ENCODE measurements at regions not wholly inside any gene's neighbourhood (a gene's known extent, or its start where the extent isn't known, plus 50 kb on each side); places are given as distances from the start of the nearest gene placed in this dataset.

DNA sequence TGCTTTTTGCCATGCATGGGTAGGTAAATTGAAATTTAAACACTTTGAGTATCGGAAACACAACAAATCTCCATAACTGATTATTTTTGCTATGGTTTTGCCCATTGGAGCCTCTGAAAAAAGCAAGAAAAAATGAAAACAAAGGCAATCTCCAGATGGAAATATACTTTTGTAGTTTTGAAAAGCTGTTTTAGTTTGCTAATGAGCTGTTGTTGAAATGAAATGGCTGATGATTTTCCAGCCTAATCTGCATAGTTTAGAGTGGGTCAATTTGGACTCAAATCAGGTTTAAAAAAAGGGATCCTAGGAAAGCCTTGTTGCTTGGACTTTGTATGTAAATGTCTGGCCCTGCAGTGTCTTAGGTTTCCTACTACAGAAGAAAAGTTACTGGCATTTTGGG lies 285.8 kb downstream of the CAAP1 start:
- H4K5ac ChIP-seq (ENCODE audit: insufficient read length, low read depth, low read length): no peak overlapping the region
- CTCF ChIA-PET (ENCODE audit: partially characterized antibody): interaction anchor here (0.6 to 1.9 kb wide), 3 partner anchors 10 to 117 kb away, joined by 3 to 6 read pairs (median 5); no protein-coding TSS in a partner anchor
- H2BK15ac ChIP-seq (ENCODE audit: low read length): no peak overlapping the region
- H3K4me3 ChIP-seq (ENCODE audit: extremely low read depth in 1 of 4, insufficient read depth in 2 of 4, low read depth in 3 of 4, low read length in 4 of 4): no peak overlapping the region
- DNase-seq (ENCODE audit: low read depth in 1 of 2, low spot score in 2 of 2): no peak
- H3K27me3 ChIP-seq (replicated peaks in 1 of 4; ENCODE audit: control insufficient read depth in 3 of 4, extremely low read depth in 1 of 4, insufficient read depth in 3 of 4, low read length in 3 of 4): no peaks in the 10 kb centered on the region
- H4K20me1 ChIP-seq (replicated peaks in 1 of 2; ENCODE audit: control insufficient read depth in 1 of 2, insufficient read depth in 2 of 2, low read length in 2 of 2): no peaks in the 10 kb centered on the region
- no peak overlapping the region for H2AFZ ChIP-seq (ENCODE audit: low read length)
- H3K4me1 ChIP-seq (replicated peaks in 1 of 4; ENCODE audit: control insufficient read depth in 3 of 4, insufficient read depth in 4 of 4, low read length in 3 of 4): peaks cover 1 to 10% (median 10%) of the 10 kb centered on the region in 4 experiments; a peak in 3 of 7 replicates
- no peak overlapping the region for H3K9ac ChIP-seq (replicated peaks in 1 of 4; ENCODE audit: extremely low read depth in 1 of 4, low read depth in 3 of 4, low read length in 3 of 4)
- no peak overlapping the region for H2BK20ac ChIP-seq (ENCODE audit: low read length)
- H3K14ac ChIP-seq (ENCODE audit: insufficient read length): no peak overlapping the region
- H3K23ac ChIP-seq (ENCODE audit: insufficient read length): no peak overlapping the region
- no peak overlapping the region for H2BK5ac ChIP-seq (ENCODE audit: low read depth, low read length)
- no peaks in the 10 kb centered on the region for H3K79me2 ChIP-seq (ENCODE audit: control insufficient read depth in 1 of 2, insufficient read depth in 2 of 2, low read length in 2 of 2)
- no peaks in the 10 kb centered on the region for H3K79me1 ChIP-seq (ENCODE audit: low read depth, low read length)
- POLR2A ChIA-PET (ENCODE audit: partially characterized antibody): interaction anchor here (0.9 kb wide), 1 partner anchor 10 kb away, joined by 4 read pairs; no protein-coding TSS in a partner anchor
- 90% methylated on average over 1 of the region's 1 CpG; no CpG with 5 or more reads in 1 of the 2 experiments for WGBS, 2 experiments (ENCODE audit: extremely low coverage in 1 of 2, insufficient coverage in 1 of 2, insufficient read length in 1 of 2, insufficient replicate concordance in 2 of 2, low coverage in 1 of 2, low lambda C conversion rate in 2 of 2, missing lambda C conversion rate in 1 of 2)
- no peak for FAIRE-seq
- H2AK5ac ChIP-seq (ENCODE audit: low read depth, low read length): no peak overlapping the region
- no peak overlapping the region for H3K4me2 ChIP-seq (ENCODE audit: insufficient read depth in 1 of 2, low read depth in 2 of 2, low read length in 2 of 2)
- no peak overlapping the region for H4K8ac ChIP-seq (ENCODE audit: extremely low read depth, insufficient read depth, low read length)
- H3K36me3 ChIP-seq (ENCODE audit: control insufficient read depth in 2 of 4, insufficient read depth in 4 of 4, low read length in 3 of 4): no peaks in the 10 kb centered on the region
- H3K27ac ChIP-seq (ENCODE audit: low read depth, low read length): no peak overlapping the region
- H3K9me3 ChIP-seq (ENCODE audit: insufficient read depth in 2 of 2, low read depth in 1 of 2, low read length in 1 of 2): no peaks in the 10 kb centered on the region
- no peak overlapping the region for H2BK12ac ChIP-seq (ENCODE audit: low read depth, low read length)
- H3K23me2 ChIP-seq (ENCODE audit: low read depth, low read length): no peaks in the 10 kb centered on the region
- H3K18ac ChIP-seq (ENCODE audit: extremely low read depth, low read length): no peak overlapping the region
- no peak overlapping the region for H3K4ac ChIP-seq (replicated peaks; ENCODE audit: insufficient read length, low read depth, low read length)
- no peak overlapping the region for H4K91ac ChIP-seq (replicated peaks; ENCODE audit: insufficient read length, low read length)
- no peak overlapping the region for H2BK120ac ChIP-seq (replicated peaks; ENCODE audit: low read depth, low read length)
- no peak overlapping the region for H3K56ac ChIP-seq (replicated peaks; ENCODE audit: insufficient read length, low read depth, low read length)
- no peak for TF ChIP-seq NANOG (IDR thresholded peaks at IDR 0.05; ENCODE audit: insufficient read depth, low read depth, low read length, poor library complexity, severe bottlenecking)
- no peak for TF ChIP-seq RBBP5 (IDR thresholded peaks at IDR 0.05; ENCODE audit: borderline replicate concordance, low read depth, low read length)
- no peak for TF ChIP-seq SP1 (IDR thresholded peaks at IDR 0.05; ENCODE audit: low read depth, low read length)
- TF ChIP-seq HDAC6 (IDR thresholded peaks at IDR 0.05; ENCODE audit: low read depth, low read length): no peak
- TF ChIP-seq, protein P1, sequence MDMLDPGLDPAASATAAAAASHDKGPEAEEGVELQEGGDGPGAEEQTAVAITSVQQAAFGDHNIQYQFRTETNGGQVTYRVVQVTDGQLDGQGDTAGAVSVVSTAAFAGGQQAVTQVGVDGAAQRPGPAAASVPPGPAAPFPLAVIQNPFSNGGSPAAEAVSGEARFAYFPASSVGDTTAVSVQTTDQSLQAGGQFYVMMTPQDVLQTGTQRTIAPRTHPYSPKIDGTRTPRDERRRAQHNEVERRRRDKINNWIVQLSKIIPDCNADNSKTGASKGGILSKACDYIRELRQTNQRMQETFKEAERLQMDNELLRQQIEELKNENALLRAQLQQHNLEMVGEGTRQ (IDR thresholded peaks at IDR 0.05; ENCODE audit: low read length): no peak
- TF ChIP-seq, protein P2, sequence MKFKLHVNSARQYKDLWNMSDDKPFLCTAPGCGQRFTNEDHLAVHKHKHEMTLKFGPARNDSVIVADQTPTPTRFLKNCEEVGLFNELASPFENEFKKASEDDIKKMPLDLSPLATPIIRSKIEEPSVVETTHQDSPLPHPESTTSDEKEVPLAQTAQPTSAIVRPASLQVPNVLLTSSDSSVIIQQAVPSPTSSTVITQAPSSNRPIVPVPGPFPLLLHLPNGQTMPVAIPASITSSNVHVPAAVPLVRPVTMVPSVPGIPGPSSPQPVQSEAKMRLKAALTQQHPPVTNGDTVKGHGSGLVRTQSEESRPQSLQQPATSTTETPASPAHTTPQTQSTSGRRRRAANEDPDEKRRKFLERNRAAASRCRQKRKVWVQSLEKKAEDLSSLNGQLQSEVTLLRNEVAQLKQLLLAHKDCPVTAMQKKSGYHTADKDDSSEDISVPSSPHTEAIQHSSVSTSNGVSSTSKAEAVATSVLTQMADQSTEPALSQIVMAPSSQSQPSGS (IDR thresholded peaks at IDR 0.05; ENCODE audit: low read length): no peak
- no peak for TF ChIP-seq KDM1A (IDR thresholded peaks at IDR 0.05; ENCODE audit: borderline replicate concordance, low read length)
